ENCODE measurements at regions not wholly inside any gene's neighbourhood (a gene's known extent, or its start where the extent isn't known, plus 50 kb on each side); places are given as distances from the start of the nearest gene placed in this dataset.

GRCh38 chr5:130693509-130693908 is 471.5 kb downstream of the HINT1 start:
- no peaks in the 10 kb centered on the region for H4K20me1 ChIP-seq (ENCODE audit: insufficient read depth, low read length)
- H3K79me2 ChIP-seq (ENCODE audit: insufficient read depth, low read length) = no peaks in the 10 kb centered on the region
- H3K27me3 ChIP-seq (ENCODE audit: insufficient read depth, low read length) = no peaks in the 10 kb centered on the region
- no peaks in the 10 kb centered on the region for H3K36me3 ChIP-seq (ENCODE audit: insufficient read depth, low read length)
- H3K27ac ChIP-seq (ENCODE audit: low read depth, low read length) = no peak overlapping the region
- DNase-seq (ENCODE audit: insufficient read length, low spot score, missing footprints) = no peak
- H3K4me2 ChIP-seq (ENCODE audit: insufficient read depth, low read length) = no peak overlapping the region
- TF ChIP-seq CTCF (IDR thresholded peaks at IDR 0.05; ENCODE audit: extremely low read depth, low read depth, low read length) = no peak
- peaks cover 3% of the 10 kb centered on the region for H3K4me1 ChIP-seq (ENCODE audit: insufficient read depth, low read length)
- H3K9me3 ChIP-seq (ENCODE audit: low read depth, low read length) = no peaks in the 10 kb centered on the region
- H2AFZ ChIP-seq (ENCODE audit: low read length) = no peak overlapping the region
- no peak overlapping the region for H3K4me3 ChIP-seq (ENCODE audit: insufficient read depth, low read length)

- Histone ChIP-seq H3K4me1 (ENCODE audit: insufficient read depth, low read length) (peaks cover 3% of the 10 kb centered on the region), H3K36me3 (ENCODE audit: insufficient read depth, low read length) (no peaks in the 10 kb centered on the region), H3K27ac (ENCODE audit: low read depth, low read length) (no peak overlapping the region), H3K27me3 (ENCODE audit: insufficient read depth, low read length) (no peaks in the 10 kb centered on the region), H3K9me3 (ENCODE audit: low read depth, low read length) (no peaks in the 10 kb centered on the region), H4K20me1 (ENCODE audit: insufficient read depth, low read length) (no peaks in the 10 kb centered on the region), H3K4me3 (ENCODE audit: insufficient read depth, low read length) (no peak overlapping the region), H2AFZ (ENCODE audit: low read length) (no peak overlapping the region), H3K79me2 (ENCODE audit: insufficient read depth, low read length) (no peaks in the 10 kb centered on the region), H3K4me2 (ENCODE audit: insufficient read depth, low read length) (no peak overlapping the region)
- no peak for TF ChIP-seq CTCF (IDR thresholded peaks at IDR 0.05; ENCODE audit: extremely low read depth, low read depth, low read length)
- no peak for DNase-seq (ENCODE audit: insufficient read length, low spot score, missing footprints)
Observed at GRCh38 chr5:130692770-130693169, 472.3 kb downstream of the HINT1 start.

- no peak for TF ChIP-seq CTCF (IDR thresholded peaks at IDR 0.05; ENCODE audit: extremely low read depth, low read depth, low read length)
- Histone ChIP-seq H3K79me2 (ENCODE audit: insufficient read depth, low read length) (no peaks in the 10 kb centered on the region), H4K20me1 (ENCODE audit: insufficient read depth, low read length) (no peaks in the 10 kb centered on the region), H3K9me3 (ENCODE audit: low read depth, low read length) (no peaks in the 10 kb centered on the region), H3K4me2 (ENCODE audit: insufficient read depth, low read length) (no peak overlapping the region), H3K27ac (ENCODE audit: low read depth, low read length) (no peak overlapping the region), H2AFZ (ENCODE audit: low read length) (no peak overlapping the region), H3K36me3 (ENCODE audit: insufficient read depth, low read length) (no peaks in the 10 kb centered on the region), H3K4me3 (ENCODE audit: insufficient read depth, low read length) (no peak overlapping the region), H3K4me1 (ENCODE audit: insufficient read depth, low read length) (peaks cover 3% of the 10 kb centered on the region), H3K27me3 (ENCODE audit: insufficient read depth, low read length) (no peaks in the 10 kb centered on the region)
- DNase-seq (ENCODE audit: insufficient read length, low spot score, missing footprints) = no peak
Observed at GRCh38 chr5:130689831-130690230, 475.2 kb downstream of the HINT1 start.

GRCh38 chr5:130687085-130687733 is 477.8 kb downstream of the HINT1 start:
- Histone ChIP-seq H3K9me3 (ENCODE audit: low read depth, low read length) (no peaks in the 10 kb centered on the region), H3K27ac (ENCODE audit: low read depth, low read length) (no peak overlapping the region)

More at GRCh38 chr5:130687085-130687733, 477.8 kb downstream of the HINT1 start:
- TF ChIP-seq CTCF (IDR thresholded peaks at IDR 0.05; ENCODE audit: extremely low read depth, low read depth, low read length) = no peak
- H3K36me3 ChIP-seq (ENCODE audit: insufficient read depth, low read length) = no peaks in the 10 kb centered on the region
- H3K4me1 ChIP-seq (ENCODE audit: insufficient read depth, low read length) = no peaks in the 10 kb centered on the region
- H3K79me2 ChIP-seq (ENCODE audit: insufficient read depth, low read length) = no peaks in the 10 kb centered on the region
- H3K4me3 ChIP-seq (ENCODE audit: insufficient read depth, low read length) = no peak overlapping the region
- no peaks in the 10 kb centered on the region for H4K20me1 ChIP-seq (ENCODE audit: insufficient read depth, low read length)
- H2AFZ ChIP-seq (ENCODE audit: low read length) = no peak overlapping the region
- no peak overlapping the region for H3K4me2 ChIP-seq (ENCODE audit: insufficient read depth, low read length)
- no peak for DNase-seq (ENCODE audit: insufficient read length, low spot score, missing footprints)
- no peaks in the 10 kb centered on the region for H3K27me3 ChIP-seq (ENCODE audit: insufficient read depth, low read length)
